ENCODE measurements at regions not wholly inside any gene's neighbourhood (a gene's known extent, or its start where the extent isn't known, plus 50 kb on each side); places are given as distances from the start of the nearest gene placed in this dataset.
"Not testable (repeated sequence)": the region's sequence is repeated elsewhere in the genome, so short reads cannot be mapped to it uniquely, and the experiment has no call there.

DNA sequence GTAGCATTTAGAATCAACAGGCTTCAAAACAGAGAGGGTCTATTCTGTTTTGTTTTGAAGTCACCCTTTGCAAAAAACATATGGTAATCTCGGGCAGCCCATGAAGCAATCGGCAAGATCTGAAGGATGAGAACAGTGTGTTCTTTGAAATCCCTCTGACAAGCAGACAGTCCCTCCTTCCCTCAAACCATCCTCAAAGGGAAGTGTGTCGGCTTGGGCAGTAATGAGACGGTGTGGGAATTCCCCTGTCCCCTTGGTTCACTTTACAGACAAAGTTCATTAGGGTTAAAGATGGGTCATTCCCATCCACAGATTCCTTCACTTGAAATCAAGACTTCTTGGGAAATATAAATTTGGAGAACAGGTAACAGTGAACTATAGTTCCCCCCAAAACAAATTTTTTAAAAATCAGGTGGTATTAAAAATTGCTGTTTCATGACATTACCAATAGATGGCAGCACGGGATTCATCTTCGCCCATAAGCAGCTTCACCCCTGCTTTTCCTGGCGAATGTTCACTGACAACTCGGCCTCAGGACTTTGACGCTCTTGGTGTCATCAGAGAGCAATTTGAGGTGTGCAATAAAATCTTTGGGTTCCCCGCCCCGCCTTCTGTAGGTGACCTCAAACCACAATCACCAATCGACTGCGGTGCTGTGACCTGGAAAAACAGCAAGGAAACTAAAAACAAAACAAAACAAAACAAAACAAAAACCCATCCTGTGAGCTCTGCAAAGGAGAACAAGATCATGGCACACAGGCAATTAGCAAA lies 159.3 kb upstream of the TNFAIP3 start:
- DNase-seq (ENCODE audit: low read depth in 1 of 2, low spot score in 1 of 2) = peak; percentile 43 to 64

GRCh38 chr6:137708481-137708880 lies 158.6 kb upstream of the TNFAIP3 start:
- DNase-seq (ENCODE audit: low read depth in 1 of 2, low spot score in 1 of 2) = no peak

- no peak for DNase-seq (ENCODE audit: low read depth in 1 of 2, low spot score in 1 of 2)
Observed at GRCh38 chr6:137709424-137710236, 157.4 kb upstream of the TNFAIP3 start.

DNA sequence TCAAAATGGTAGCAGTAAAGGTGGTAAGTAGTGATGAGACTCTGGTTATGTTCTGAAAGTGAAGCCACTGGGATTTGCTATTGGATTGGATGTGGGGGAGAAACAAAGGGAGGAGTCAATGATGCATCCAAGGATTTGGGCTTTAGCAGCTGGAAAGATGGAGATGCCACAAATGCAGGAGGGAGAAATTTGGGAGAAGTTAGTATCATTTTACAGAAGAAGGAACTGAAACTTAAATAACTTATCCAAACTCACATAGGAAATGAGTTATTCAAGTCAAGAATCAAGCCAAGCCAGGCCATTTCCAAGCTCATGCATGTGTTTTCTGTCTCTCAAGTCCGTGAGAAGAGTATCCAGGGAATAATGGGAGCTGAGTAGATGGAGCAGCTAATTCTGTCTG lies 155.1 kb upstream of the TNFAIP3 start:
- DNase-seq (ENCODE audit: low read depth in 1 of 2, low spot score in 1 of 2) = no peak

GRCh38 chr6:137712587-137712986 lies 154.5 kb upstream of the TNFAIP3 start:
- no peak for DNase-seq (ENCODE audit: low read depth in 1 of 2, low spot score in 1 of 2)

DNA sequence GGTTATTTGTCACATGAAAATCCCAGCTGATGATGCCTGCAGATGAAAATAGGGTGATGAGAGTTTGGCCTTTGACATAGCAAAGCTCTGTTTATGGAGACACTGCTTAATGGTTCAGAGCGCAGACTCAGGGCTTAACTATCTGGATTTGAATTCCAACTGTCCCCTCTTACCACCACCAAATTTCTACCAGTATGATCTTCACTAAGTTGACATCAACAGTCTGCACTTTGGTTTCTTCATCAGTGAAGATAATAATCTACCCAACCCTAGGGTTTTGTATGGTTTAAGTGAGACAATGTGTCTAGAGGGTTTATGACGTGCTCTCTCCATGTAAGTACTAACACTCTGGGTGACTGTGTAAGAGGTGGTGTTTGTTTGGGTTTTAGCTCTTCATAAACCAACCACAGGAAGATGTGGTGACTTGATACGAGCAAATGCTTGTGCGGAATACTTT lies 151.4 kb upstream of the TNFAIP3 start:
- no peak for DNase-seq (ENCODE audit: low read depth in 1 of 2, low spot score in 1 of 2)

DNA sequence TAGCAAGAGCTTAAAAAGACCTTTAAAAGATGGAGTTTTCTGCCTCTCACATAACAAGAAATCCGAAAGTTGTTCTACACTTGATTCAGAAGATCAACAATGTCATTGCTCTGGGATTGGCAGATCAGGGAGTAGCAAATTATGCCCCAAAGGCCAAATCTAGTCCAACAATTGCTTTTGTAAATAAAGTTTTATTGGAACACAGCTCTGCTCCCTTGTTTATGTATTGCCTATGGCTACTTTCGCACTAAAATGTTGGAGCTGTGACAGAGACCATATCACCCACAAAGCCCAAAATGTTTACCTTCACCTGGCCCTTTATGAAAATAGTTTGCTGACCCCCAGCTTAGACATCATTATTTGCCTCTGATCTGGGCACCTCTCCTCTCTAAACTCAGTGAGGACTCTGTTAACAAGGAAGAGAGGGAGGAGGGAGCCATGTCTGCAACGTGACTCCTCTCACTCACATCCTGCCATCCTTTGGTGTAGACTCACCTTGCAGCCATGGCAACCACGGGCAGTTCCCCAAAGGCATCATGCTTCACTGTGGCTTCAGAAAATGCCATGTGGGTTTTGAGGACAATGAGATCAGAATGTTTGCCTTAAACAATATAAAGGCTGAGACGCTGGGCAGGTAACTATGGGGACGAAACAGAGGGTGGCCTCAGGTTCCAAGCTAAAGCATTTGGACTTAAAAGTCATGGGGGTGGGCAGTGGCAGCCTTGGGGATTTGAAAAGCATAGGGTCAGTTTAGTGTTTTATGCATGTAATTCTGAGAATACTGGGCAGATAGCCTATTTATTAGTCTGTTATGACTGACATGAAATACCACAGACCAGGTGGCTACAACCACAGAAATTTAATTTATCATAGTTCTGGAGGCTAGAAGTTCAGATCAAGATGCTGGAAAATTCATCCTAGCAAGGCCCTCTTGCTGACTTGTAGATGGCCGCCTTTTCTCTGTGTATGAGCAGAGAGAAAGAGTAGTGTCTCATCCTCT lies 149.7 kb upstream of the TNFAIP3 start:
- peak; percentile 52 to 58 for DNase-seq (ENCODE audit: low read depth in 1 of 2, low spot score in 1 of 2)

GRCh38 chr6:137718903-137719302 lies 148.2 kb upstream of the TNFAIP3 start:
- not testable (repeated sequence) for DNase-seq (ENCODE audit: low read depth in 1 of 2, low spot score in 1 of 2)

- no peak for DNase-seq (ENCODE audit: low read depth in 1 of 2, low spot score in 1 of 2)
Observed at GRCh38 chr6:137722749-137723272, 144.2 kb upstream of the TNFAIP3 start.

DNA sequence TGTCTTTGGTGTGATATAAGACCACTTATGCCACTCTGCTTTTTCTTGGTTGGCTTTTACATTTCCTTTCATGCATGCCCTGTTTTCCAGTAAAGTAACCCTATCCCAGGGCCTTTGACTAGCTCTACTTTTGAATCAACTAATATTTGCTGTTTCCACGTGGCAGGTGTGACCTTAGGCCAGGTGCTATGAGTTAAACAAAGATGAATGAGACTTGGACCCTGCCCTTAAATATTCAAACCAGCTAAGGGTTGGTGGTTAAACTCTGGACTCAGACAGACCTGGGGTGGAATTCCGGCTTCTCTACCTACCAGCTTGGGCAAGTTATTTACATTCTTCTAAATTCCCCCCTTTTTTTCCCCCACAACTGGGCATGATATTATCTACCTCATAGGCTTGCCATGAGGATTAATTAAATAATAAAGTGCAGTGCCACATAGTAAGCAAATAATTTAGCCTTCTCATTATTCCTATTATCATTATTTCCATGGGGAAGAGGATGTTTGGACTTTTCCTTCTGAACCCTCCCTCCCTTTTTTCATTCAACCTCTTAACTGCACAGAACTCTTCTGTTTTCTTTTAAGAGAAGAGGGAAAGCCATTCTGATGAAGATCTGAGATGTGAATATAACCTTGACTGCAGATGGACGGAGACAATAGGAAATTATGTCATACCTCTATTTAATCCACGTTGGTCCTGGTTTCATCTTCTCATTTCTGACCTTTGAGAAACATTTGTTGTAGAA lies 143.6 kb upstream of the TNFAIP3 start:
- DNase-seq (ENCODE audit: low read depth in 1 of 2, low spot score in 1 of 2) = no peak

DNA sequence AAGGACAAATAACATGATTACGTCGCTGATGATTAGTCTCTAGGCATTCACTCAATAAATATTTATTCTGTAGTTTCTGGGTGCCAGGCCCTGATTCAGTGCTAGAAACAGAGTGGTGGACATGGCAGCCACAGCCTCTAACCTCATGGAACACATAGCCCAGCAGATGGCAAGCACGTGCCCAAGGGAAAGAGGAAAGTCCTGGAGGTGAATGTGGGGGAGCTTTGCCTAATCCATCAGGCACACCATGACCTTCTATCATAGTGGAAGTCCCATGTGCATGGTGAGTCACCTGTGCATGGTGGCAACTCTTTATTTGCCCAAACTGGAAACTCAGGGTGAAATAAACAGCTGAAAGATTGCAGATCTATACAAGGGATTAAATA lies 143.0 kb upstream of the TNFAIP3 start:
- DNase-seq (ENCODE audit: low read depth in 1 of 2, low spot score in 1 of 2) = no peak

- no peak for DNase-seq (ENCODE audit: low read depth in 1 of 2, low spot score in 1 of 2)
Observed at GRCh38 chr6:137724495-137725211, 142.4 kb upstream of the TNFAIP3 start.

DNA sequence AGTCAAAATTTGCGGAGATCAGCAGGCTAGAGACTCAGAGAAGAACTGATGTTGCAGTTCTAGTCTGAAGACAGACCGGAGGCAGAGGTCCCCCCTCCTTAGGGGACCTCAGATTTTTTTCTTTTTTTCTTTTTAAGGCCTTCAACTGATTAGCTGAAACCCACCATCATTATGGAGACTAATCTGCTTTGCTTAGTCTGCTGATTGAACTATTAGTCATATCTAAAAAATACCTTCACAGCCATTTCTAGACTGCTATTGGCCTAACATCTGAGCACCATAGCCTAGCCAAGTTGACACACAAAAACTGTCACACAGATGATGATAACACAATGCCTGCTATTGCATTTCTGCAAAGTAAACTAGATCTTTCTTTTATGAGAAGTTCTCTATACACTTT lies 141.1 kb upstream of the TNFAIP3 start:
- DNase-seq (ENCODE audit: low read depth in 1 of 2, low spot score in 1 of 2) = no peak

- no peak for DNase-seq (ENCODE audit: low read depth in 1 of 2, low spot score in 1 of 2)
Observed at GRCh38 chr6:137726582-137726981, 140.5 kb upstream of the TNFAIP3 start.

GRCh38 chr6:137727216-137727765 lies 139.8 kb upstream of the TNFAIP3 start:
- no peak for DNase-seq (ENCODE audit: low read depth in 1 of 2, low spot score in 1 of 2)

DNA sequence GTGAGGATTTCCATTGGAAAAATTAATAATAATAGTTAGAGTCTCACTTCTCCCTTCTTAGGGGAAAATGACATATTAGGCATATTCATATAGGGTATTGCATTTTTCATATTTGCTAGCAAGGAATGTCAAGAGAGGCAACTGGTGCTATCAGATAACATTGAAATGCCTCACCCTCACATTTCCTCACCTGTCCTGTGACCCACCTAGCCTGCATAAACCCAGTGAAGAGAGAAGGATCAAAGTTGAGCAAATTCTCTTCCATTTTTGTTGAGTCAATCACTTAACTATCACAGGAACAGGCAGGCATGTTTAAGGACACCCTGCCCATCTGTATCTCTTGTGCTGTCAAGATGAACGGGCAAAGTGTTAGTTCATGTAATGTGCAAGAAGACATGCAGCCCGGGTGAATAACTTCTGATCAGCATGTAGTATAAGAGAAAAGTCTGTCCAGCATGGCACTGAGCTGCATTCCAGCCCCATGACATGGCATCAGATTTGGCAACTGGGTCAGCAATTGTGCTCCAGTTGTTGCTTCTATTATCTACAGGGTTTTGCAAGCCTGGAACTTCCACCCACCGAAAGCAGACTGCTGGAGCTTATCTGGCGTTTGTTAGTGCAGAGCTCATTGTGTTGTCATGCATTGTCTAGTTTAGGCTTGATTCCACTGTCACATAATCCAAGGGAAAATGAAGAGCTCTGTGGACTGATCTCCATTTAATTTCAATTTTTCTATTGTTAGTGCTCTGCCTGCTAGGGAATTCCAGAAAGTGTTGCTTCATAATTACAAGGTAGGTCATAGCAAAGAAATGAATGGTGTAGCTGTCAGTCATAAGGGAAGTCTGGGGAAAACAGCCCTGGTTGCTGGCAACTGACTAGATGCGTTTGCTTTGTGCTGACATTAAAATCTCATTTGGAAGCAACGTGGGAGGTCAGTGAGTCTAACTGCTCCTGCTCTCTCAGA lies 138.4 kb upstream of the TNFAIP3 start:
- no peak for DNase-seq (ENCODE audit: low read depth in 1 of 2, low spot score in 1 of 2)

- DNase-seq (ENCODE audit: low read depth in 1 of 2, low spot score in 1 of 2) = no peak
Observed at GRCh38 chr6:137729866-137730629, 137.0 kb upstream of the TNFAIP3 start.

Measured in activated T-helper 1 cell treated with anti-CD3 and anti-CD28 coated beads, Interleukin-2, amount 50 U/mL, for 16 hours (primary cell).